ENCODE measurements at regions not wholly inside any gene's neighbourhood (a gene's known extent, or its start where the extent isn't known, plus 50 kb on each side); places are given as distances from the start of the nearest gene placed in this dataset.

DNA sequence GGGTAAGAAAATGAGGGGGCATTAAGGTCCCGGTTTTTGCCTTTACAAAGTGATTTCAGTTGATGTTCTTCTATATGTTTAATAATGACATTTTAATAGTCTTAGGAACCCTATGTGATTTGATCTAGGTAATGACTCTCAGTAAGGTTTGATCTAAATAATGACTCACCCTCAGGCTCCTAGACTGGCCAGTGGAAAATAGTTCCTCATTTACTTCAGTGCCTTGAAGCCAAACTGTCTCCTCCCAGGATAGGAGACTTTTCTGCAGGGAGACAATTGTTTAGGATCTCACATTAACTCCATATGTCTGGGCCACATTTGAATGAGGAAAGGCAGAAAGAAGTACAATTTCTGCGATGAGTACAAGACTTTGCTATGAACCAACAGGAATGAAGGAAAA lies 1331.9 kb downstream of the XPNPEP1 start:
- H3K79me1 ChIP-seq (ENCODE audit: low read depth in 1 of 2, low read length in 2 of 2), result no peaks in the 10 kb centered on the region
- POLR2A ChIA-PET (ENCODE audit: unreplicated experiment), result no interaction called here
- no peak overlapping the region for H3K4me3 ChIP-seq (ENCODE audit: insufficient read depth, low read depth, low read length)
- no peak overlapping the region for H3K4ac ChIP-seq (ENCODE audit: low read depth, low read length)
- in situ Hi-C loops (cut with MboI; ENCODE audit: low sequenced_read_pairs), result no loop called here
- H3K36me3 ChIP-seq (ENCODE audit: control insufficient read depth, insufficient read depth, low read length), result no peaks in the 10 kb centered on the region
- WGBS, 2 experiments (ENCODE audit: extremely low coverage in 2 of 2, insufficient read length in 1 of 2), result 100% methylated on average over 1 of the region's 2 CpGs; no CpG with 5 or more reads in 1 of the 2 experiments
- ATAC-seq (ENCODE audit: low read depth) (no peak), DNase-seq (no peak)
- H2BK15ac ChIP-seq (ENCODE audit: low read depth, low read length), result no peak overlapping the region
- no peak overlapping the region for H2AK5ac ChIP-seq (ENCODE audit: low read depth, low read length)
- no peak overlapping the region for H3K23ac ChIP-seq (ENCODE audit: low read depth, low read length)
- H4K8ac ChIP-seq (ENCODE audit: low read depth in 2 of 2, low read length in 2 of 2), result no peak overlapping the region
- no peak overlapping the region for H3K56ac ChIP-seq (ENCODE audit: extremely low read depth, insufficient read depth, low read length)
- H3K9ac ChIP-seq (ENCODE audit: low read depth, low read length), result no peak overlapping the region
- H2AFZ ChIP-seq (replicated peaks; ENCODE audit: low read length, poor library complexity), result no peak overlapping the region
- no peak overlapping the region for H2BK120ac ChIP-seq (ENCODE audit: low read depth, low read length)
- H3K9me3 ChIP-seq (ENCODE audit: control insufficient read depth, insufficient read depth, low read length), result peaks cover 6% of the 10 kb centered on the region
- H4K5ac ChIP-seq (ENCODE audit: low read depth, low read length), result no peak overlapping the region
- H3K4me1 ChIP-seq (ENCODE audit: control insufficient read depth, insufficient read depth, low read length), result no peaks in the 10 kb centered on the region
- no peaks in the 10 kb centered on the region for H3K9me1 ChIP-seq (ENCODE audit: insufficient read depth, low read length)
- H4K20me1 ChIP-seq (ENCODE audit: insufficient read depth, low read length), result no peaks in the 10 kb centered on the region
- H3K14ac ChIP-seq (replicated peaks; ENCODE audit: low read depth, low read length), result no peak overlapping the region
- H3K4me2 ChIP-seq (ENCODE audit: low read depth, low read length), result no peak overlapping the region
- H2AK9ac ChIP-seq (replicated peaks; ENCODE audit: low read depth, low read length, poor library complexity), result no peak overlapping the region
- no peak overlapping the region for H2BK5ac ChIP-seq (ENCODE audit: low read depth, low read length, poor library complexity, severe bottlenecking)
- H2BK20ac ChIP-seq (ENCODE audit: low read depth, low read length), result no peak overlapping the region
- intact Hi-C loops (cut with micrococcal nuclease), result no loop called here
- CTCF ChIA-PET, result no interaction called here
- H3K27ac ChIP-seq (ENCODE audit: insufficient read depth, low read length), result no peak overlapping the region
- TF ChIP-seq, protein P1, sequence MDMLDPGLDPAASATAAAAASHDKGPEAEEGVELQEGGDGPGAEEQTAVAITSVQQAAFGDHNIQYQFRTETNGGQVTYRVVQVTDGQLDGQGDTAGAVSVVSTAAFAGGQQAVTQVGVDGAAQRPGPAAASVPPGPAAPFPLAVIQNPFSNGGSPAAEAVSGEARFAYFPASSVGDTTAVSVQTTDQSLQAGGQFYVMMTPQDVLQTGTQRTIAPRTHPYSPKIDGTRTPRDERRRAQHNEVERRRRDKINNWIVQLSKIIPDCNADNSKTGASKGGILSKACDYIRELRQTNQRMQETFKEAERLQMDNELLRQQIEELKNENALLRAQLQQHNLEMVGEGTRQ (IDR thresholded peaks at IDR 0.05; ENCODE audit: low read depth, low read length), result no peak
- TF ChIP-seq MAZ (IDR thresholded peaks at IDR 0.05; ENCODE audit: borderline replicate concordance, low read depth, low read length) (no peak), RCOR1 (IDR thresholded peaks at IDR 0.05; ENCODE audit: insufficient replicate concordance, low read length) (no peak), RAD21 (IDR thresholded peaks at IDR 0.05; ENCODE audit: low read length) (no peak), MXI1 (IDR thresholded peaks at IDR 0.05; ENCODE audit: borderline replicate concordance, low read depth, low read length) (no peak), MAFK (IDR thresholded peaks at IDR 0.05; ENCODE audit: low read depth, low read length) (no peak), NFE2L2 (IDR thresholded peaks at IDR 0.05; ENCODE audit: low read depth, low read length) (no peak), CEBPB (IDR thresholded peaks at IDR 0.05; ENCODE audit: low read depth, low read length) (no peak), FOS (IDR thresholded peaks at IDR 0.05; ENCODE audit: low read depth, low read length) (no peak), CHD1 (IDR thresholded peaks at IDR 0.05; ENCODE audit: low read depth, low read length) (no peak), POLR2A (IDR thresholded peaks at IDR 0.05; ENCODE audit: low read depth, low read length) (no peak), SMC3 (IDR thresholded peaks at IDR 0.05; ENCODE audit: low read depth, low read length) (no peak), BHLHE40 (IDR thresholded peaks at IDR 0.05; ENCODE audit: low read depth, low read length) (no peak), RFX5 (IDR thresholded peaks at IDR 0.05; ENCODE audit: low read depth, low read length) (no peak)
- TF ChIP-seq, protein P2, sequence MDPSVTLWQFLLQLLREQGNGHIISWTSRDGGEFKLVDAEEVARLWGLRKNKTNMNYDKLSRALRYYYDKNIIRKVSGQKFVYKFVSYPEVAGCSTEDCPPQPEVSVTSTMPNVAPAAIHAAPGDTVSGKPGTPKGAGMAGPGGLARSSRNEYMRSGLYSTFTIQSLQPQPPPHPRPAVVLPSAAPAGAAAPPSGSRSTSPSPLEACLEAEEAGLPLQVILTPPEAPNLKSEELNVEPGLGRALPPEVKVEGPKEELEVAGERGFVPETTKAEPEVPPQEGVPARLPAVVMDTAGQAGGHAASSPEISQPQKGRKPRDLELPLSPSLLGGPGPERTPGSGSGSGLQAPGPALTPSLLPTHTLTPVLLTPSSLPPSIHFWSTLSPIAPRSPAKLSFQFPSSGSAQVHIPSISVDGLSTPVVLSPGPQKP (IDR thresholded peaks at IDR 0.05; ENCODE audit: borderline replicate concordance, low read depth, low read length), result no peak
- TF ChIP-seq, protein P3, sequence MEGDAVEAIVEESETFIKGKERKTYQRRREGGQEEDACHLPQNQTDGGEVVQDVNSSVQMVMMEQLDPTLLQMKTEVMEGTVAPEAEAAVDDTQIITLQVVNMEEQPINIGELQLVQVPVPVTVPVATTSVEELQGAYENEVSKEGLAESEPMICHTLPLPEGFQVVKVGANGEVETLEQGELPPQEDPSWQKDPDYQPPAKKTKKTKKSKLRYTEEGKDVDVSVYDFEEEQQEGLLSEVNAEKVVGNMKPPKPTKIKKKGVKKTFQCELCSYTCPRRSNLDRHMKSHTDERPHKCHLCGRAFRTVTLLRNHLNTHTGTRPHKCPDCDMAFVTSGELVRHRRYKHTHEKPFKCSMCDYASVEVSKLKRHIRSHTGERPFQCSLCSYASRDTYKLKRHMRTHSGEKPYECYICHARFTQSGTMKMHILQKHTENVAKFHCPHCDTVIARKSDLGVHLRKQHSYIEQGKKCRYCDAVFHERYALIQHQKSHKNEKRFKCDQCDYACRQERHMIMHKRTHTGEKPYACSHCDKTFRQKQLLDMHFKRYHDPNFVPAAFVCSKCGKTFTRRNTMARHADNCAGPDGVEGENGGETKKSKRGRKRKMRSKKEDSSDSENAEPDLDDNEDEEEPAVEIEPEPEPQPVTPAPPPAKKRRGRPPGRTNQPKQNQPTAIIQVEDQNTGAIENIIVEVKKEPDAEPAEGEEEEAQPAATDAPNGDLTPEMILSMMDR (conservative IDR thresholded peaks at IDR 0.05; ENCODE audit: low read depth, low read length), result no peak
- H3K18ac ChIP-seq (ENCODE audit: low read depth, low read length), result no peak overlapping the region
- H3K27me3 ChIP-seq (ENCODE audit: control insufficient read depth, insufficient read depth, low read length), result no peaks in the 10 kb centered on the region
- no peak overlapping the region for H4K91ac ChIP-seq (ENCODE audit: insufficient read depth, low read depth, low read length)
- BruUV-seq (replicated peaks), result no TSS peak
- dilution Hi-C loops (cut with HindIII; ENCODE audit: low sequenced_read_pairs, unreplicated experiment), result no loop called here

Data from IMR-90 (cell line).